Islet of Langerhans (tissue), 1 donor: ENCODE measurements at regions not wholly inside any gene's neighbourhood (a gene's known extent, or its start where the extent isn't known, plus 50 kb on each side); places are given as distances from the start of the nearest gene placed in this dataset.

Source experiments
- FAIRE-seq: peaks from one replicate; lab custom pipeline; 2011; peaks lifted over from hg19 to GRCh38; lab: Jason Lieb, UNC

- FAIRE-seq, result no peak
Measured at GRCh38 chr1:36643371-36644270, 160.9 kb upstream of the CSF3R start.

GRCh38 chr1:36642802-36643201 lies 160.1 kb upstream of the CSF3R start:
- FAIRE-seq, result no peak

DNA sequence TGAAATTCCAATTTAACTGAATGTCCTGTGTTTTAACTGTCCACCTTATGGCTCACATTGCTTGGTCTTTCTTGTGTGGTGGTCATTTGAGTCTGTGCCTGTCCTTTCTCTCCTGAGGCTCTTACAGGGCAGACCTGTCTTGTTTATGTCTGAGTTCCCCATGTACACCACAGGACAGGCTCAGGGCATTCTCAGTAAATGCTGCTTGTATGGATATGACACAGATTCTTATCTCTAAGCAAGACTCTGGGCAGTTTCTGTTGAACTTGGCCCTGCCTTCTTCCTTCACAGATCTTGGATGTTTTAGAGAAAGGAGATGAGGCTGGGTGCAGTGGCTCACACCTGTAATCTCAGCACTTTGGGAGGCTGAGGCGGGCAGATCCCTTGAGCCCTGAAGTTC lies 159.1 kb upstream of the CSF3R start:
- no peak for FAIRE-seq

DNA sequence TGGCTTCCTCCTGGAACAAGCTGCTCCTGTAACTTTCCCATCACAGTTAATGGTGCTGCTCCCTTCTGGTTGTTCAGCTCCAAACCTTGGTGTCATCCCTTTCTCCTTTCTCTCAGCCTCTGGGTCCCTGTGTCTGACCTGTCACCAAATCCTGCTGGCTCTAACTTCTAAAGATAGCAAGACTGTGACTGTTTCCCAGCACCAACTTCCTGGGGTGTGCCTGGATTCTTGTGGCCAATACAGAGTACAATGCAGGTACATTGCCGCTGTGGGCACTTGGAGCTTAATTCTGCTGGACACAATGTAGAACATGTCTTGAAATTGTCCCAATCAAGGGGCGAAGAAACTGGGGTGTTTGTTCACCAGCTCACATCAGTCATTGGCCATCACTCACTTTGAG lies 156.7 kb upstream of the CSF3R start:
- FAIRE-seq, result no peak

DNA sequence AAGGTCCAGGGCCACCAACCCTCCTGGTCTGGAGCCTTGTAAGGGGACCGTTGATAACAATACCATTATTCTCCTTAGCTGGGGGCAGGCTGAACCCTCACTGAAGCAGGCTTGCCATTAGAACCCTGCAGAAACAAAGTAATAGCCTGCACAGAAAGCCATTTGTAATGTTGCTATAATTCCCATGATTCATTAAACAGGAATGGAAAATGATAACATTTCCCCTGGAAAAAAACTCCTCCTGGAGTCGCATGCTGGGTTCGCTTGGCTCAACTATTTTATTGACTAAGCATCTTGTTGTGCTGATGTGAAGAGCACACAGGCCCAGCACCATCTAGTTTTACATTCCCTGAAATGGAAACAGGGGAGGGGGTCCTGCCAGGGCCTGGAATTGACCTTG lies 155.6 kb upstream of the CSF3R start:
- no peak for FAIRE-seq

GRCh38 chr1:36636206-36636605 lies 153.5 kb upstream of the CSF3R start:
- FAIRE-seq, result no peak

DNA sequence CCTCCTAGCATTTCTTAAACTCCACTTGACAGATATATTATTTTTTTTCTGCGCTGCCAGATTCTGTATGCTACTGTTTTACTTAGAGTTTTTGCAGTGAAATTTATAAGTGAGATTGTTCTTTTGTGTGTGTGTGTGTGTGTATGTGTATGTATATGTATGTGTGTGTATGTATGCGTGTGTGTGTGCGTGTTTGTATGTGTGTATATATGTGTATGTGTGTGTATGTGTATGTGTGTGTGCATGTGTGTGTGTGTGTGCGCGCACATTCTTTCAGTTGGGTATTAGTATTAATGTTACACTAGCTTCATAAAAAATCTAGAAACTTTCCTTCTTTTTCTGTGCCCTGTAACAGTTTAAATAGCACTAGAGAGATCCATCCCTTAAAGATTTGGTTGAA lies 152.6 kb upstream of the CSF3R start:
- no peak for FAIRE-seq

DNA sequence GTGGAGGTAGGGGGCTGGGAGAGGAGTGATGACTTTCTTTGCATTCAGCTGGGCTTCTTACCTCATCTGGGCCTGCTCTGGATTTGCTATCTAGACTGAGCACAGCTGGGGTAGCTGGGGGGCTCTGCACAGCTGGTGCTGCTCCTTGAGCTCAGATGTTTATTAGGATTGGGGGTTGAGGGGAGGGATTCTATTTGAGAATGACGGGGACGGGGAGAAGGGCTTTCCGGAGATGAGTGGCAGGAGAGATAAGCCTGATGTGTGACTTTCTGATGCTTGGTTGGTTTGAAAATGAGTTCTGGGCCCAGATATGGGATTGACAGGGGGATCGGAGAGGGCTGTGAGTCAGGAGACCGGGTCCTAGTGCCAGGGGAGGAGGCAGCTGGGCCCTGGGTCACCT lies 146.1 kb upstream of the CSF3R start:
- FAIRE-seq, result no peak

DNA sequence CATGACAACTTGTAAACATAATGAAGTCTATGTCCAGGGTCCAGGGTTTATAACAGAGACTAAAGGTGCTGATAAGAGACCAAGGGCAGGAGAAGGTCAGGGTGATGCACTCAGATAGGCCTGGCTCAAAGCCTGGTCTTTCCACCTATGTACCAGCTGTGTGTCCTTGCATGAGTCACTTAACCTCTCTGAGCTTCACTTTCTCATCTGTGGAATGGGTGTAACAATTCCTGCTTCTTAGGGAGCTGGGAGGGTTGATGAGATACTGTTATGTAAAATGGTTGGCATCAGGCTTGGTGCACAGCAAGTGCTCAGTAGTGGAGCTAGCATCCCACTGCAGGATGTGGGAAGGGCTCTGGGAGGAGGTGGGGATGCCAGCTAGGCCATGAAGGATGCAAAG lies 143.7 kb upstream of the CSF3R start:
- FAIRE-seq, result no peak

DNA sequence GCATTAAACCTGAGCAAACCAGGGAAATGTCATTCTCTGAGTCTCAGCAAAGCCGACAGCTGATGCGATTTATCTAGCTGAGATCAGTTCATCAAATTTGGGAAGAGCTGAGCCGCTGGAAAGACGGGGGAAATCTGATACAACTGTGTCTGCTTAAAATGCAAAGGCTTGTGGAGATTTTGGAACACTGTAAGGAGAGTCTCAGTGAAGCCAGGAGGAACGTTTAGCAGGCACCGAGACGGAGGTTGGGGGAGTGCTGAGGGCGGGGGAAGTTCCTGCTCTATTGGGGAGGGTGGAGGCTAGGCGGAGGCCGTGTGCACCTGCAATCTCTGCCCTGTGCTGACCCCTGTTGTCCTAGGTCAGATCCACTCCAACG lies 143.2 kb upstream of the CSF3R start:
- FAIRE-seq, result no peak

DNA sequence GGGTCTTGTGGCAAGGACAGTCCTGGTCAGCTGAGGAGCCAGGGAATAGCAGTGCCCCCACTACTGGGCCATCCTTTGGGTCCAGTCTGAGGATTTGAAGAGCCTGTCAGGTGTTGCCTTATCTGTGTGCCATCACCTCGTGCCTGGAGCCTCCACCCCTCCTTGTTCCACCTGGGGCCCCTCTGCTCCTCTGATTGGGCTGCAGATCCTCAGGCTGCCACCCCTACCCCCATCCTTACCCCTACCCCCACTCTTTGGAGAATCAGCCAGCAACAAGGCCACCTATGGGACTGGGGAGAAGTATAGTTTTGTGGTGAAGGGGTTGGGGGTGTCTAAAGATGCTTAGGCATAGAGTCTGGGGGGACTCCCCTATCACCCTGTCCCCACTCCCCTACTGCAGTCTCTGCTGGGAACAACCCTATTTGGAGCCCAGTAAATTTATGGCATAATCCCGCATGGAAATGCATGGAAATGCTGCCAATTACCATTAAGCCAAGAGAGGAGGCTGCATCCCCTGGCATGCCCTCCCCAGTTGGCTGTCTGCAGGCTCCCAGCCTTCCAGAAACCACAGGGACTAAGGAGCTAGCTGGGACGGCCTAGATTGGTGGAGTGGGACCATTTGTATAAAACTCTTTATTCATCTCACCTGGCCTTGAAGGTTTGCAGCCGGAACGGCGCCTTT lies 142.7 kb upstream of the CSF3R start:
- FAIRE-seq, result no peak

DNA sequence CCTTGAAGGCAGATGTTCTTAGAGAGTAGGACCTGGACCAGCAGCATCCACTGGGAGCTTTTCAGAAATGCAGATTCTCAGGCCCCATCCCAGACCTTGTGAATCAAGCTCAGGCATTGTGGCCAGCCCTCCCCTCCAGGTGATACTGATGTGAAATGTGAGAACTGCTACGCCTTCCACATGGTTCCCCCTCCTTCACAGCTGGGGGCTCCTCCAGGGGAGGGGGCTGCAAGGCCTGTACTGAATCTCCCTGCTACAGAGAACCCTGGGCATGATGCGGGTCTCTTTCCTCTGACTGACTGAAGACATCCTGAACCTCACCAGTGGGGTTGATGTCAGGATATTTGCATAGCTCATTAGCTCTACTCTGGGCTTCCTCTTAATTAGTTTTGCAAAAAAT lies 141.8 kb upstream of the CSF3R start:
- FAIRE-seq, result no peak

DNA sequence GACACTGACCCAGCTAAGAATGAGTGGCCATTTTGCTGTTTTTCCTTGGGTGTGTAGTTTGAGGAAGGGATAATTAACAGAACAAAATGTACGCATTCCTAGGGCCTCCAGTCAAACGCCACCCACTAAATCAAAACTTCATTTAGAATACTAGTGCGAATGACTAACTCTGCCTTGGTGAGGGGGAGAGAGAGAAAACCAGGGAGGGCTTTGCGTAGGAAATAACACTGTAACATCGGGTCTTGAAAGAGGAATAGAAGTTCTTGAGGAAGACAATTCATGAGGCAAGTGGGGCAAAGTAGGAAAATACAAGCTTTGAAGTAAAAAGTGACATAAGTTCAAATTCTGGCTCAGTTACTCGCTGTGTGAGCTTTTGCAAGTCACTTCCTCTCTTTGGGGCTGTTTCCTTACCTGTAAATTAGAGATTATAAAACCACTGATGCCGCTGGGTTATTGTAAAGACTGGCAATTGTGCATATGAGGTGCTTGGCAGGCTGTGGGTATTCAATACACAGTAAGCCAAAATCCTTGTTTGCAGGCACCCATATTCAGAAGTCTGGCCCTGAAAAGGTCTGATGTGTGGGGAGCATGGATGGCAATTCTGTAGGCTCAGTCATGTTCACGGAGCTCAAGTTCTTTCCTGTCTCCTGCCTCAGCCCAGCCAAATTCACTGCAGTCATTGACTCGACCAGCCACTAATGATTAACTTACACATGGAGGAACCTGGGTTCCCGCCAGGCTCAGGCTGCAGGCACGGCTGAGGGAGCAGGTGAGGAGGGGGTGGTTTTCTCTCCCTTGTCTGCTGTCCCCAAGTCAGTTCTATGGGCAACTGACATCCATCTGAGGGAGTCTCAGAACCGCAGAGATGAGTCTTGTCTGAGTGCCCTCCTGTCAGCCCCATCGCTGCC lies 140.3 kb upstream of the CSF3R start:
- no peak for FAIRE-seq

DNA sequence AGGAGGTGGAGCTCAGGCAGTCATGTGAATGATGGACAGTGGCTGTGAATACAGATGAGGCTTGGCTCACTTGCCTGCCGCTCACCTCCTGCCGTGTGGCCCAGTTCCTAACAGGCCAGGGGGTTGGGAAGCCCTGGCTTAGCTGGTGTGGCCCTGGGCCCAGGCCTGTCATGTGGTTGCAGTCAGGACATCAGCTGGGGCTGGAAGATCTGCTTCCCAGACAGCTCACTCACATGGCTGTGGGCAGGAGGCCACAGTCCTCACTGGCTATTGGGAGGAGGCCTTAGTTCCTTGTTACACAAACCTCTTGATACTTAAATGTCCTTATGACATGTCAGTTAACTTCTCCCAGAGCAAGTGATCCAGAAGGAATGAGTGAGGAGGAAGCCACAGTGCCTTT lies 138.8 kb upstream of the CSF3R start:
- no peak for FAIRE-seq

GRCh38 chr1:36620142-36620541 lies 137.4 kb upstream of the CSF3R start:
- no peak for FAIRE-seq

GRCh38 chr1:36614991-36615390 lies 132.3 kb upstream of the CSF3R start:
- FAIRE-seq, result no peak

DNA sequence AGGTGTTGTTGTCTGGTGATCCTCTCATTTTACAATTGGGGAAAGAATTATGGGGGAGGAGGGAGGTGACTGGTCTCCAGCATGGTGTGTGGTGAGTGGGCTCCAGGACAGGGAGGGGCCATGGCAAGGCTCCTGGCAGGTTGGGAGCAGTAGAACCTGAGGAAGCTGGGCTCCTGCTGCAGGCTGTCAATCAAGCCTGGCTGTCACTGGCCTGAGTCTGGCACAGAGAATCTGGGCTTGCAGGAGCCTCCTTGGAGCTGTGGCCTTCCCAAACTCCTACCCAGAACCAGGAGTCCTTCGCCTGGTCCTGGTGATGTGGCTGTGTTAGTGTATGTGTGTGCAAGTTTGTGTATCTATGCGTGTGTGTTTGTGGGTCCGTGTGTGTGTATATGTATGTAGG lies 131.9 kb upstream of the CSF3R start:
- FAIRE-seq, result no peak

GRCh38 chr1:36613721-36614120 lies 131.0 kb upstream of the CSF3R start:
- FAIRE-seq, result no peak

- FAIRE-seq, result no peak
Measured at GRCh38 chr1:36612881-36613280, 130.2 kb upstream of the CSF3R start.

DNA sequence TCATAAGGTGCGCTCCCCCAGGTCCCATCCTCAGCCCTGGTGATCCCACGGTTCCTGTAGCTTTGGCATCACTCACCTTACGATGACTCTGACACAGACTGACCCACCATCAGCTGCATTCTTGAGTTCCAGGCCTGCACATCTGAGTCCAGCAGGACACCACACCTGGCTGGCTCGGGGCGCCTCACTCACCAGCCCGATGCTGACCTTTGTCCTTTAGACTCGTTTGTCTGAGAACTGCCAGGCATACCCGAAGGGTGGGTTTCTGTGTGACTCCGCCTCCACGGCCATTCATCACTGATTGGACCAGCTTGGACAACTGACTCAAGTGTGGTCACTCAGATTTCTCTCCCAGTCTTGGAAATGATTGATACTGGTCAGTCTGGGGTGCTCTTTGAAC lies 129.4 kb upstream of the CSF3R start:
- FAIRE-seq, result no peak

- no peak for FAIRE-seq
Measured at GRCh38 chr1:36609241-36610027, 126.7 kb upstream of the CSF3R start.

- FAIRE-seq, result no peak
Measured at GRCh38 chr1:36608272-36608671, 125.6 kb upstream of the CSF3R start.
